Right lobe of liver (tissue), 6 donors: ENCODE measurements at regions not wholly inside any gene's neighbourhood (a gene's known extent, or its start where the extent isn't known, plus 50 kb on each side); places are given as distances from the start of the nearest gene placed in this dataset.
"Not testable (repeated sequence)": the region's sequence is repeated elsewhere in the genome, so short reads cannot be mapped to it uniquely, and the experiment has no call there.

Experiments
- ATAC-seq, 4 donors: fragments of 200-7000 bp; cut with Tn5 transposase; one replicate each; pipeline ENCODE4 v1.9.1; 2020; ENCODE audit warnings: mild to moderate bottlenecking in 4 of 4, moderate library complexity in 4 of 4
- DNase-seq, 3 donors: peaks; one replicate each; pipeline ENCODE4 v3.0.0-alpha.2; 2020
- H3K27ac ChIP-seq, 3 donors: fragments of 200-600 bp; one replicate each; pipeline ENCODE4 v1.8.0; 2022
- H3K27me3 ChIP-seq, 2 donors: fragments of 200-600 bp; one replicate each; pipeline ENCODE4 v1.8.0; 2022
- H3K36me3 ChIP-seq, 4 donors: fragments of 200-600 bp; sonication (generic) in 1 of 4; one replicate each; pipeline versions ENCODE4 v1.5.1 to v1.8.0; 2017 to 2022; ENCODE audit warnings: control low read depth in 1 of 4
- H3K4me1 ChIP-seq, 4 donors: fragments of 200-600 bp; sonication (generic) in 1 of 4; one replicate each; pipeline versions ENCODE4 v1.5.1 to v1.8.0; 2017 to 2022; ENCODE audit warnings: control low read depth in 1 of 4
- H3K4me3 ChIP-seq, 3 donors: fragments of 200-600 bp; one replicate each; pipeline ENCODE4 v1.8.0; 2022
- H3K9me3 ChIP-seq, 4 donors: fragments of 200-600 bp; sonication (generic) in 1 of 4; one replicate each; pipeline versions ENCODE4 v1.5.1 to v1.8.0; 2017 to 2022; ENCODE audit warnings: control low read depth in 1 of 4
- CTCF ChIP-seq, 4 donors: fragments of 200-600 bp in 3 of 4; fragments of 450-650 bp in 1 of 4; IDR thresholded peaks; one replicate each; pipeline versions ENCODE4 v1.5.1 to v1.8.0; 2016 to 2022; ENCODE audit warnings: antibody characterized with exemption in 4 of 4, mild to moderate bottlenecking in 2 of 4
- POLR2A ChIP-seq: fragments of 450-650 bp; IDR thresholded peaks from one replicate; pipeline ENCODE4 v1.6.1; 2017; ENCODE audit warnings: antibody characterized with exemption, mild to moderate bottlenecking
- WGBS: methylation state at CpG from one replicate; pipeline ENCODE4 v1.1.6; 2018; ENCODE audit warnings: low coverage, low lambda C conversion rate; ENCODE audit not compliant: insufficient coverage; ENCODE audit errors: missing lambda C conversion rate; 5-methylcytosine and 5-hydroxymethylcytosine counted together
- intact Hi-C, 2 donors: fragments of 100-400 bp; cut with DNase I; formaldehyde crosslinking; loops; one replicate each; pipeline versions ENCODE4 v1.11.2 to v1.14.1; 2022
- donor health status: DM: no; HTN: yes; CAD: no.
- donor health status: DM: no; HTN: no; CAD: no.
- donor health status: DM: no; HTN: no; CAD: no.
- donor health status: DM: no; HTN: yes; CAD: no.
- donor health status: DM: no; HTN: yes; CAD: no.

- H3K27me3 ChIP-seq = no peaks in the 10 kb centered on the region
- H3K4me1 ChIP-seq = no peaks in the 10 kb centered on the region
- DNase-seq (no peak), ATAC-seq (no peak)
- 89% methylated on average over 6 of the region's 6 CpGs for WGBS
- H3K9me3 ChIP-seq = no peaks in the 10 kb centered on the region
- no peak overlapping the region for H3K27ac ChIP-seq
- intact Hi-C loops = no loop called here
- no peak for TF ChIP-seq POLR2A
- no peak for TF ChIP-seq CTCF (IDR thresholded peaks at IDR 0.05)
- no peaks in the 10 kb centered on the region for H3K36me3 ChIP-seq
- H3K4me3 ChIP-seq = no peak overlapping the region
Measured at GRCh38 chr6:16993396-16993795, 108.5 kb upstream of the STMND1 start.

GRCh38 chr6:16991981-16992629, 109.7 kb upstream of the STMND1 start:
- DNase-seq (no peak), ATAC-seq (peak in 1 of 4 donors; percentile 30)
- H3K27me3 ChIP-seq = no peaks in the 10 kb centered on the region
- H3K4me1 ChIP-seq = peaks cover 0 to 2% (median under 1%) of the 10 kb centered on the region in 4 donors
- no peaks in the 10 kb centered on the region for H3K36me3 ChIP-seq
- intact Hi-C loops = no loop called here
- H3K27ac ChIP-seq = no peak overlapping the region
- H3K4me3 ChIP-seq = no peak overlapping the region
- 30% methylated on average over 3 of the region's 3 CpGs for WGBS
- no peak for TF ChIP-seq POLR2A
- TF ChIP-seq CTCF (IDR thresholded peaks at IDR 0.05) = no peak
- no peaks in the 10 kb centered on the region for H3K9me3 ChIP-seq

- WGBS = 80% methylated on average over 3 of the region's 3 CpGs
- H3K9me3 ChIP-seq, intact Hi-C loops, H3K27ac ChIP-seq, DNase-seq, H3K27me3 ChIP-seq, H3K36me3 ChIP-seq, ATAC-seq, H3K4me3 ChIP-seq: not testable (repeated sequence)
- H3K4me1 ChIP-seq = peaks cover 0 to 20% (median 8%) of the 10 kb centered on the region in 4 donors
Measured at GRCh38 chr6:16989976-16990375, 111.9 kb upstream of the STMND1 start.

- WGBS = 100% methylated on average over 1 of the region's 2 CpGs
- DNase-seq = no peak
Measured at GRCh38 chr6:16989382-16989781, 112.5 kb upstream of the STMND1 start.

More at GRCh38 chr6:16989382-16989781, 112.5 kb upstream of the STMND1 start:
- H3K4me3 ChIP-seq = no peak overlapping the region
- TF ChIP-seq CTCF (IDR thresholded peaks at IDR 0.05) (no peak), POLR2A (no peak)
- H3K27ac ChIP-seq = no peak overlapping the region
- no peak for ATAC-seq
- H3K4me1 ChIP-seq = peaks cover 0 to 20% (median 8%) of the 10 kb centered on the region in 4 donors
- intact Hi-C loops = no loop called here
- H3K9me3 ChIP-seq = no peaks in the 10 kb centered on the region
- no peaks in the 10 kb centered on the region for H3K27me3 ChIP-seq
- H3K36me3 ChIP-seq = no peaks in the 10 kb centered on the region
